WTC11 (cell line): ENCODE measurements at regions not wholly inside any gene's neighbourhood (a gene's known extent, or its start where the extent isn't known, plus 50 kb on each side); places are given as distances from the start of the nearest gene placed in this dataset.

Source experiments
- ATAC-seq: fragments of 200-7000 bp; cut with Tn5 transposase; 2 replicates; pipeline ENCODE4 v1.10.0; 2021; ENCODE audit warnings: mild to moderate bottlenecking, moderate library complexity
- CTCF ChIA-PET: fragments of 300-600 bp; sonication (Branson Sonifier 250); formaldehyde crosslinking; loops from one replicate; lab custom pipeline; 2021; ENCODE audit warnings: antibody characterized with exemption; lab: Charles Lee
- POLR2A ChIA-PET: fragments of 350-600 bp; sonication (Branson Sonifier 250); formaldehyde crosslinking; loops from one replicate; lab custom pipeline; 2021; ENCODE audit warnings: antibody characterized with exemption; lab: Charles Lee
- DNase-seq: peaks from one replicate; pipeline ENCODE4 v3.0.0; 2021; ENCODE audit warnings: low spot score
- H3K27ac Mint-ChIP-seq: 2 replicates; pipeline ENCODE4 v1.8.0; 2021; ENCODE audit warnings: mixed read lengths
- H3K27me3 Mint-ChIP-seq: 2 replicates; pipeline ENCODE4 v1.8.0; 2021; ENCODE audit warnings: low read depth, mild to moderate bottlenecking, moderate library complexity, mixed read lengths
- H3K36me3 Mint-ChIP-seq: 2 replicates; pipeline ENCODE4 v1.8.0; 2021; ENCODE audit warnings: mixed read lengths
- H3K4me1 Mint-ChIP-seq: 2 replicates; pipeline ENCODE4 v1.8.0; 2022; ENCODE audit warnings: mixed read lengths
- H3K4me3 Mint-ChIP-seq: 2 replicates; pipeline ENCODE4 v1.8.0; 2021; ENCODE audit warnings: mild to moderate bottlenecking, moderate library complexity, mixed read lengths
- H3K9me3 Mint-ChIP-seq: 2 replicates; pipeline ENCODE4 v1.8.0; 2021; ENCODE audit warnings: mixed read lengths
- ATF6 ChIP-seq: sonication (generic); formaldehyde crosslinking; IDR thresholded peaks from 2 replicates; pipeline ENCODE4 v1.8.1; 2023; ENCODE audit warnings: mild to moderate bottlenecking, missing genetic modification reagents
- EMX1 ChIP-seq: fragments of 250-450 bp; sonication (Bioruptor Pico); IDR thresholded peaks from 2 replicates; pipeline ENCODE4 v1.8.0; 2021; ENCODE audit warnings: mild to moderate bottlenecking
- ETV6 ChIP-seq: sonication (generic); formaldehyde crosslinking; IDR thresholded peaks from 2 replicates; pipeline ENCODE4 v1.8.1; 2022; ENCODE audit warnings: mild to moderate bottlenecking, missing genetic modification reagents
- FOXP1 ChIP-seq: sonication (generic); formaldehyde crosslinking; IDR thresholded peaks from 2 replicates; pipeline ENCODE4 v1.8.0; 2022; ENCODE audit warnings: missing genetic modification reagents, mild to moderate bottlenecking, moderate library complexity, borderline replicate concordance
- GTF2I ChIP-seq: fragments of 250-450 bp; sonication (Bioruptor Pico); conservative IDR thresholded peaks from 2 replicates; pipeline ENCODE4 v1.4.0; 2021; ENCODE audit warnings: mild to moderate bottlenecking
- IRF1 ChIP-seq: sonication (generic); formaldehyde crosslinking; IDR thresholded peaks from 2 replicates; pipeline ENCODE4 v1.8.0; 2023; ENCODE audit warnings: missing genetic modification reagents
- IRF2 ChIP-seq: sonication (generic); formaldehyde crosslinking; IDR thresholded peaks from 2 replicates; pipeline ENCODE4 v1.8.0; 2022; ENCODE audit warnings: low read depth, missing genetic modification reagents, borderline replicate concordance
- MXD4 ChIP-seq: fragments of 250-450 bp; sonication (Bioruptor Pico); IDR thresholded peaks from 2 replicates; pipeline ENCODE4 v1.8.0; 2021; ENCODE audit warnings: mild to moderate bottlenecking, moderate library complexity, borderline replicate concordance
- NFE2L1 ChIP-seq: sonication (generic); formaldehyde crosslinking; IDR thresholded peaks from 2 replicates; pipeline ENCODE4 v1.8.1; 2023; ENCODE audit warnings: missing genetic modification reagents
- NR1H2 ChIP-seq: sonication (generic); formaldehyde crosslinking; IDR thresholded peaks from 2 replicates; pipeline ENCODE4 v1.9.0; 2021; ENCODE audit warnings: mild to moderate bottlenecking, moderate library complexity, missing genetic modification reagents
- PRDM15 ChIP-seq: sonication (generic); formaldehyde crosslinking; IDR thresholded peaks from 2 replicates; pipeline ENCODE4 v1.8.0; 2022; ENCODE audit warnings: missing genetic modification reagents
- RELA ChIP-seq: sonication (generic); formaldehyde crosslinking; IDR thresholded peaks from 2 replicates; pipeline ENCODE4 v1.8.1; 2022; ENCODE audit warnings: missing genetic modification reagents, mild to moderate bottlenecking, borderline replicate concordance
- SOX15 ChIP-seq: fragments of 250-450 bp; sonication (Bioruptor Pico); IDR thresholded peaks from 2 replicates; pipeline ENCODE4 v1.9.0; 2021; ENCODE audit warnings: mild to moderate bottlenecking
- SP1 ChIP-seq: sonication (generic); formaldehyde crosslinking; conservative IDR thresholded peaks from 2 replicates; pipeline ENCODE4 v1.8.1; 2022; ENCODE audit warnings: missing genetic modification reagents
- STAT6 ChIP-seq: sonication (generic); formaldehyde crosslinking; conservative IDR thresholded peaks from 2 replicates; pipeline ENCODE4 v1.8.1; 2023; ENCODE audit warnings: mild to moderate bottlenecking, low read depth, missing genetic modification reagents, moderate library complexity
- TEAD1 ChIP-seq: sonication (generic); formaldehyde crosslinking; IDR thresholded peaks from 2 replicates; pipeline ENCODE4 v1.8.0; 2022; ENCODE audit warnings: mild to moderate bottlenecking, missing genetic modification reagents
- TEAD4 ChIP-seq: sonication (generic); formaldehyde crosslinking; IDR thresholded peaks from 2 replicates; pipeline ENCODE4 v1.8.0; 2022; ENCODE audit warnings: mild to moderate bottlenecking, missing genetic modification reagents
- ZNF121 ChIP-seq: sonication (generic); formaldehyde crosslinking; IDR thresholded peaks from 2 replicates; pipeline ENCODE4 v1.8.0; 2023; ENCODE audit warnings: missing genetic modification reagents
- ZNF232 ChIP-seq: sonication (generic); formaldehyde crosslinking; IDR thresholded peaks from 2 replicates; pipeline ENCODE4 v1.8.0; 2022; ENCODE audit warnings: mild to moderate bottlenecking, missing genetic modification reagents
- ZNF396 ChIP-seq: fragments of 250-450 bp; sonication (Bioruptor Pico); IDR thresholded peaks from 2 replicates; pipeline ENCODE4 v1.8.0; 2021; ENCODE audit warnings: mild to moderate bottlenecking, moderate library complexity, borderline replicate concordance
- ZNF423 ChIP-seq: fragments of 250-450 bp; sonication (Bioruptor Pico); IDR thresholded peaks from 2 replicates; pipeline ENCODE4 v2.1.2; 2022; ENCODE audit warnings: mild to moderate bottlenecking, moderate library complexity
- ZNF425 ChIP-seq: fragments of 250-450 bp; sonication (Bioruptor Pico); conservative IDR thresholded peaks from 2 replicates; pipeline ENCODE4 v1.9.0; 2021; ENCODE audit warnings: mild to moderate bottlenecking
- ZNF671 ChIP-seq: fragments of 250-450 bp; sonication (Bioruptor Pico); IDR thresholded peaks from 2 replicates; pipeline ENCODE4 v1.8.0; 2021; ENCODE audit warnings: mild to moderate bottlenecking

- Mint-ChIP-seq H3K36me3 (no peaks in the 10 kb centered on the region), H3K4me3 (no peak overlapping the region), H3K27ac (no peak overlapping the region), H3K9me3 (no peaks in the 10 kb centered on the region), H3K4me1 (no peaks in the 10 kb centered on the region), H3K27me3 (no peaks in the 10 kb centered on the region)
- CTCF ChIA-PET: no interaction called here
- no peak for DNase-seq
- ATAC-seq: no peak
- TF ChIP-seq ATF6 (CRISPR knock-in tag) (no peak), ZNF423 (CRISPR knock-in tag) (no peak), EMX1 (CRISPR knock-in tag) (no peak), PRDM15 (CRISPR knock-in tag) (no peak), STAT6 (CRISPR knock-in tag) (no peak), ZNF396 (no peak), ETV6 (no peak), ZNF121 (CRISPR knock-in tag) (no peak), ZNF671 (CRISPR knock-in tag) (no peak), FOXP1 (CRISPR knock-in tag) (no peak), MXD4 (CRISPR knock-in tag) (no peak), NFE2L1 (CRISPR knock-in tag) (no peak), TEAD4 (CRISPR knock-in tag) (no peak), GTF2I (CRISPR knock-in tag) (no peak), SP1 (CRISPR knock-in tag) (no peak), IRF1 (CRISPR knock-in tag) (no peak)
- TF ChIP-seq, all 79 proteins: peak for 0
- POLR2A ChIA-PET: no interaction called here
These were observed 198.4 kb upstream of the ADGRL4 start for GRCh38 chr1:79204779-79205479.

GRCh38 chr1:79198832-79199231, 192.3 kb upstream of the ADGRL4 start:
- Mint-ChIP-seq H3K27me3 (no peaks in the 10 kb centered on the region), H3K4me3 (no peak overlapping the region), H3K4me1 (peaks cover 4% of the 10 kb centered on the region), H3K36me3 (no peaks in the 10 kb centered on the region), H3K27ac (no peak overlapping the region), H3K9me3 (0 out of 2 replicates have a peak, but pooled peaks cover 5% of the 10 kb centered on the region)
- no peak for ATAC-seq
- POLR2A ChIA-PET: no interaction called here
- DNase-seq: no peak
- CTCF ChIA-PET: interaction anchor here (2.2 to 2.8 kb wide), 2 partner anchors 358 to 359 kb away, joined by 8 to 13 read pairs; no protein-coding TSS in a partner anchor
- TF ChIP-seq GTF2I (CRISPR knock-in tag) (no peak), RELA (CRISPR knock-in tag) (no peak), NFE2L1 (CRISPR knock-in tag) (no peak), ZNF232 (CRISPR knock-in tag) (no peak), ZNF425 (CRISPR knock-in tag) (no peak), NR1H2 (CRISPR knock-in tag) (no peak), MXD4 (CRISPR knock-in tag) (no peak), ZNF396 (no peak), IRF2 (CRISPR knock-in tag) (no peak), TEAD1 (CRISPR knock-in tag) (no peak), ATF6 (CRISPR knock-in tag) (no peak), SOX15 (no peak)
